ENCODE measurements at regions not wholly inside any gene's neighbourhood (a gene's known extent, or its start where the extent isn't known, plus 50 kb on each side); places are given as distances from the start of the nearest gene placed in this dataset.

- no peak overlapping the region for H3K18ac ChIP-seq (ENCODE audit: low read depth in 1 of 2, low read length in 2 of 2)
- WGBS = 62% methylated on average over 6 of the region's 8 CpGs
- DNase-seq = peak; percentile 47
- no peak overlapping the region for H2BK5ac ChIP-seq (ENCODE audit: low read depth, low read length, poor library complexity, severe bottlenecking)
- no peak overlapping the region for H4K8ac ChIP-seq (ENCODE audit: low read length)
- no peak overlapping the region for H2BK12ac ChIP-seq (ENCODE audit: low read length in 2 of 2)
- no peaks in the 10 kb centered on the region for H3K9me3 ChIP-seq (ENCODE audit: control insufficient read depth, low read length)
- H3K4me1 ChIP-seq (ENCODE audit: control insufficient read depth, insufficient read depth, low read depth, low read length) = no peaks in the 10 kb centered on the region
- H3K27me3 ChIP-seq (ENCODE audit: control insufficient read depth in 1 of 2, insufficient read depth in 1 of 2, low read length in 2 of 2) = no peaks in the 10 kb centered on the region
- H3K14ac ChIP-seq (ENCODE audit: low read length in 2 of 2) = no peak overlapping the region
- H3K4me3 ChIP-seq (ENCODE audit: insufficient read depth in 1 of 2, low read depth in 1 of 2, low read length in 2 of 2) = peak overlapping the region in 1 of 2 experiments; percentile 53
- no peak overlapping the region for H2AK5ac ChIP-seq (ENCODE audit: low read length, severe bottlenecking)
- H3K9ac ChIP-seq (ENCODE audit: low read length) = peak overlapping the region; percentile 69
- H3K27ac ChIP-seq (ENCODE audit: low read length, poor library complexity, severe bottlenecking) = no peak overlapping the region
- no peak overlapping the region for H3K23ac ChIP-seq (ENCODE audit: low read length in 2 of 2)
- no peak overlapping the region for H2BK120ac ChIP-seq (ENCODE audit: low read depth, low read length)
- H3K4me2 ChIP-seq (ENCODE audit: low read length, poor library complexity, severe bottlenecking) = no peak overlapping the region
- H2BK15ac ChIP-seq (ENCODE audit: low read depth, poor library complexity, severe bottlenecking) = no peak overlapping the region
- no peak overlapping the region for H3K4ac ChIP-seq (ENCODE audit: low read depth in 1 of 2, low read length in 2 of 2)
- H3K79me1 ChIP-seq (replicated peaks; ENCODE audit: low read length, poor library complexity, severe bottlenecking) = no peaks in the 10 kb centered on the region
- no peaks in the 10 kb centered on the region for H3K36me3 ChIP-seq (ENCODE audit: control insufficient read depth in 1 of 2, insufficient read depth in 2 of 2, low read depth in 1 of 2, low read length in 2 of 2)
- H2AFZ ChIP-seq (ENCODE audit: low read depth, low read length) = no peak overlapping the region
- no peak overlapping the region for H4K91ac ChIP-seq (ENCODE audit: low read length)
Measured at GRCh38 chr14:60349663-60350365, 100.8 kb downstream of the PPM1A start.

GRCh38 chr14:60350366-60350720 is 101.3 kb downstream of the PPM1A start:
- H3K4me3 ChIP-seq (ENCODE audit: insufficient read depth in 1 of 2, low read depth in 1 of 2, low read length in 2 of 2) = peak overlapping the region in 1 of 2 experiments; percentile 53
- H3K36me3 ChIP-seq (ENCODE audit: control insufficient read depth in 1 of 2, insufficient read depth in 2 of 2, low read depth in 1 of 2, low read length in 2 of 2) = no peaks in the 10 kb centered on the region
- H3K9ac ChIP-seq (ENCODE audit: low read length) = peak overlapping the region; percentile 69
- no peak overlapping the region for H3K4me2 ChIP-seq (ENCODE audit: low read length, poor library complexity, severe bottlenecking)
- H3K23ac ChIP-seq (ENCODE audit: low read length in 2 of 2) = no peak overlapping the region
- no peaks in the 10 kb centered on the region for H3K27me3 ChIP-seq (ENCODE audit: control insufficient read depth in 1 of 2, insufficient read depth in 1 of 2, low read length in 2 of 2)
- H4K8ac ChIP-seq (ENCODE audit: low read length) = no peak overlapping the region
- H2AFZ ChIP-seq (ENCODE audit: low read depth, low read length) = no peak overlapping the region
- H2BK5ac ChIP-seq (ENCODE audit: low read depth, low read length, poor library complexity, severe bottlenecking) = no peak overlapping the region
- no peak for DNase-seq
- no peak overlapping the region for H3K4ac ChIP-seq (ENCODE audit: low read depth in 1 of 2, low read length in 2 of 2)
- no peak overlapping the region for H3K18ac ChIP-seq (ENCODE audit: low read depth in 1 of 2, low read length in 2 of 2)
- no peak overlapping the region for H2AK5ac ChIP-seq (ENCODE audit: low read length, severe bottlenecking)
- no peaks in the 10 kb centered on the region for H3K4me1 ChIP-seq (ENCODE audit: control insufficient read depth, insufficient read depth, low read depth, low read length)
- H3K14ac ChIP-seq (ENCODE audit: low read length in 2 of 2) = no peak overlapping the region
- no peaks in the 10 kb centered on the region for H3K9me3 ChIP-seq (ENCODE audit: control insufficient read depth, low read length)
- H4K91ac ChIP-seq (ENCODE audit: low read length) = no peak overlapping the region
- H3K79me1 ChIP-seq (replicated peaks; ENCODE audit: low read length, poor library complexity, severe bottlenecking) = no peaks in the 10 kb centered on the region
- H2BK15ac ChIP-seq (ENCODE audit: low read depth, poor library complexity, severe bottlenecking) = no peak overlapping the region
- no peak overlapping the region for H2BK120ac ChIP-seq (ENCODE audit: low read depth, low read length)
- no peak overlapping the region for H3K27ac ChIP-seq (ENCODE audit: low read length, poor library complexity, severe bottlenecking)
- WGBS = 32% methylated on average over 5 of the region's 5 CpGs
- H2BK12ac ChIP-seq (ENCODE audit: low read length in 2 of 2) = no peak overlapping the region

GRCh38 chr14:60353420-60353819 is 104.4 kb downstream of the PPM1A start:
- H3K14ac ChIP-seq (ENCODE audit: low read length in 2 of 2) = no peak overlapping the region
- H3K4ac ChIP-seq (ENCODE audit: low read depth in 1 of 2, low read length in 2 of 2) = no peak overlapping the region
- no peak overlapping the region for H4K91ac ChIP-seq (ENCODE audit: low read length)
- no peak overlapping the region for H4K8ac ChIP-seq (ENCODE audit: low read length)
- no peaks in the 10 kb centered on the region for H3K79me1 ChIP-seq (replicated peaks; ENCODE audit: low read length, poor library complexity, severe bottlenecking)
- no peak overlapping the region for H3K9ac ChIP-seq (ENCODE audit: low read length)
- no peaks in the 10 kb centered on the region for H3K36me3 ChIP-seq (ENCODE audit: control insufficient read depth in 1 of 2, insufficient read depth in 2 of 2, low read depth in 1 of 2, low read length in 2 of 2)
- no peak overlapping the region for H3K4me2 ChIP-seq (ENCODE audit: low read length, poor library complexity, severe bottlenecking)
- 80% methylated on average over 4 of the region's 4 CpGs for WGBS
- H3K23ac ChIP-seq (ENCODE audit: low read length in 2 of 2) = no peak overlapping the region
- H3K18ac ChIP-seq (ENCODE audit: low read depth in 1 of 2, low read length in 2 of 2) = no peak overlapping the region
- no peaks in the 10 kb centered on the region for H3K27me3 ChIP-seq (ENCODE audit: control insufficient read depth in 1 of 2, insufficient read depth in 1 of 2, low read length in 2 of 2)
- no peak overlapping the region for H3K27ac ChIP-seq (ENCODE audit: low read length, poor library complexity, severe bottlenecking)
- no peak overlapping the region for H2BK15ac ChIP-seq (ENCODE audit: low read depth, poor library complexity, severe bottlenecking)
- no peak overlapping the region for H2BK120ac ChIP-seq (ENCODE audit: low read depth, low read length)
- no peak overlapping the region for H2AFZ ChIP-seq (ENCODE audit: low read depth, low read length)
- no peak overlapping the region for H2AK5ac ChIP-seq (ENCODE audit: low read length, severe bottlenecking)
- no peak overlapping the region for H2BK12ac ChIP-seq (ENCODE audit: low read length in 2 of 2)
- no peaks in the 10 kb centered on the region for H3K4me1 ChIP-seq (ENCODE audit: control insufficient read depth, insufficient read depth, low read depth, low read length)
- no peak for DNase-seq
- H3K9me3 ChIP-seq (ENCODE audit: control insufficient read depth, low read length) = no peaks in the 10 kb centered on the region
- H2BK5ac ChIP-seq (ENCODE audit: low read depth, low read length, poor library complexity, severe bottlenecking) = no peak overlapping the region
- no peak overlapping the region for H3K4me3 ChIP-seq (ENCODE audit: insufficient read depth in 1 of 2, low read depth in 1 of 2, low read length in 2 of 2)

GRCh38 chr14:60355768-60356167 is 106.7 kb downstream of the PPM1A start:
- H3K9ac ChIP-seq (ENCODE audit: low read length) = no peak overlapping the region
- no peaks in the 10 kb centered on the region for H3K27me3 ChIP-seq (ENCODE audit: control insufficient read depth in 1 of 2, insufficient read depth in 1 of 2, low read length in 2 of 2)
- no peak overlapping the region for H4K8ac ChIP-seq (ENCODE audit: low read length)
- no peak overlapping the region for H3K4ac ChIP-seq (ENCODE audit: low read depth in 1 of 2, low read length in 2 of 2)
- no peak overlapping the region for H3K23ac ChIP-seq (ENCODE audit: low read length in 2 of 2)
- H3K4me1 ChIP-seq (ENCODE audit: control insufficient read depth, insufficient read depth, low read depth, low read length) = no peaks in the 10 kb centered on the region
- no peaks in the 10 kb centered on the region for H3K36me3 ChIP-seq (ENCODE audit: control insufficient read depth in 1 of 2, insufficient read depth in 2 of 2, low read depth in 1 of 2, low read length in 2 of 2)
- H2BK12ac ChIP-seq (ENCODE audit: low read length in 2 of 2) = no peak overlapping the region
- no peak overlapping the region for H2BK5ac ChIP-seq (ENCODE audit: low read depth, low read length, poor library complexity, severe bottlenecking)
- no peak overlapping the region for H4K91ac ChIP-seq (ENCODE audit: low read length)
- no peak overlapping the region for H3K27ac ChIP-seq (ENCODE audit: low read length, poor library complexity, severe bottlenecking)
- H3K79me1 ChIP-seq (replicated peaks; ENCODE audit: low read length, poor library complexity, severe bottlenecking) = no peaks in the 10 kb centered on the region
- H3K4me2 ChIP-seq (ENCODE audit: low read length, poor library complexity, severe bottlenecking) = no peak overlapping the region
- H2BK15ac ChIP-seq (ENCODE audit: low read depth, poor library complexity, severe bottlenecking) = no peak overlapping the region
- H3K14ac ChIP-seq (ENCODE audit: low read length in 2 of 2) = no peak overlapping the region
- no peak overlapping the region for H2AK5ac ChIP-seq (ENCODE audit: low read length, severe bottlenecking)
- H3K18ac ChIP-seq (ENCODE audit: low read depth in 1 of 2, low read length in 2 of 2) = no peak overlapping the region
- no peaks in the 10 kb centered on the region for H3K9me3 ChIP-seq (ENCODE audit: control insufficient read depth, low read length)
- H2AFZ ChIP-seq (ENCODE audit: low read depth, low read length) = no peak overlapping the region
- no peak overlapping the region for H3K4me3 ChIP-seq (ENCODE audit: insufficient read depth in 1 of 2, low read depth in 1 of 2, low read length in 2 of 2)
- DNase-seq = no peak
- no peak overlapping the region for H2BK120ac ChIP-seq (ENCODE audit: low read depth, low read length)

All from mesenchymal stem cell (in vitro differentiated cells and primary cell).